A204.1 (cell line): ENCODE measurements at regions not wholly inside any gene's neighbourhood (a gene's known extent, or its start where the extent isn't known, plus 50 kb on each side); places are given as distances from the start of the nearest gene placed in this dataset.
"Not testable (repeated sequence)": the region's sequence is repeated elsewhere in the genome, so short reads cannot be mapped to it uniquely, and the experiment has no call there.

Source experiments
- FAIRE-seq: peaks from 2 replicates; lab custom pipeline; 2012; peaks lifted over from hg19 to GRCh38; lab: Jason Lieb, UNC

GRCh38 chr5:163885117-163885516 is 379.7 kb downstream of the MAT2B start:
- no peak for FAIRE-seq

GRCh38 chr5:163887854-163888253 is 382.4 kb downstream of the MAT2B start:
- FAIRE-seq, result no peak

GRCh38 chr5:163888366-163888765 is 382.9 kb downstream of the MAT2B start:
- FAIRE-seq, result no peak

- no peak for FAIRE-seq
These were observed 383.9 kb downstream of the MAT2B start for GRCh38 chr5:163889369-163889768.

GRCh38 chr5:163890261-163890660 is 384.8 kb downstream of the MAT2B start:
- FAIRE-seq, result no peak

GRCh38 chr5:163893281-163893680 is 387.9 kb downstream of the MAT2B start:
- FAIRE-seq, result no peak

- FAIRE-seq, result no peak
These were observed 389.2 kb downstream of the MAT2B start for GRCh38 chr5:163894645-163895044.

GRCh38 chr5:163898873-163899272 is 393.5 kb downstream of the MAT2B start:
- FAIRE-seq, result no peak

GRCh38 chr5:163907783-163908182 is 402.4 kb downstream of the MAT2B start:
- not testable (repeated sequence) for FAIRE-seq

GRCh38 chr5:163908253-163908652 is 402.8 kb downstream of the MAT2B start:
- FAIRE-seq, result no peak

- FAIRE-seq, result no peak
These were observed 404.8 kb downstream of the MAT2B start for GRCh38 chr5:163910226-163910625.

GRCh38 chr5:163912046-163912445 is 406.6 kb downstream of the MAT2B start:
- FAIRE-seq, result no peak

- FAIRE-seq, result no peak
These were observed 408.1 kb downstream of the MAT2B start for GRCh38 chr5:163913548-163913947.

GRCh38 chr5:163914910-163915309 is 409.5 kb downstream of the MAT2B start:
- FAIRE-seq, result no peak

GRCh38 chr5:163915481-163915961 is 410.1 kb downstream of the MAT2B start:
- no peak for FAIRE-seq

- no peak for FAIRE-seq
These were observed 411.0 kb downstream of the MAT2B start for GRCh38 chr5:163916376-163916775.

GRCh38 chr5:163916861-163917260 is 411.4 kb downstream of the MAT2B start:
- FAIRE-seq, result no peak

- FAIRE-seq, result no peak
These were observed 412.3 kb downstream of the MAT2B start for GRCh38 chr5:163917747-163918146.

GRCh38 chr5:163934990-163935389 is 429.6 kb downstream of the MAT2B start:
- not testable (repeated sequence) for FAIRE-seq

GRCh38 chr5:163938595-163938994 is 433.2 kb downstream of the MAT2B start:
- FAIRE-seq, result no peak

GRCh38 chr5:163941079-163941478 is 435.7 kb downstream of the MAT2B start:
- FAIRE-seq, result no peak

GRCh38 chr5:163943546-163943945 is 438.1 kb downstream of the MAT2B start:
- FAIRE-seq, result no peak

- FAIRE-seq, result no peak
These were observed 439.3 kb downstream of the MAT2B start for GRCh38 chr5:163944738-163945137.

- no peak for FAIRE-seq
These were observed 442.6 kb downstream of the MAT2B start for GRCh38 chr5:163947848-163948666.
